Adrenal gland (tissue), 5 donors: ENCODE measurements at regions not wholly inside any gene's neighbourhood (a gene's known extent, or its start where the extent isn't known, plus 50 kb on each side); places are given as distances from the start of the nearest gene placed in this dataset.

Experiments
- POLR2A ChIP-seq, 2 donors: fragments of 450-650 bp; IDR thresholded peaks; one replicate each; pipeline ENCODE4 v1.6.1; 2017; ENCODE audit warnings: antibody characterized with exemption in 2 of 2, mild to moderate bottlenecking in 2 of 2, moderate library complexity in 1 of 2
- TF ChIP-seq, protein P1 (sequence below), 6 experiments: fragments of 450-650 bp in 4 of 6; fragments of 200-600 bp in 2 of 6; sonication (generic) in 1 of 6; IDR thresholded peaks; 1 replicate in 5 of 6; 2 replicates in 1 of 6; pipeline versions ENCODE4 v1.5.1 to v1.8.0; 2016 to 2021; ENCODE audit warnings: antibody characterized with exemption in 6 of 6, mild to moderate bottlenecking in 2 of 6, moderate library complexity in 1 of 6
- donor health status: DM: no; HTN: no; CAD: no.

GRCh38 chr10:109427411-109427810, 495.9 kb downstream of the XPNPEP1 start:
- TF ChIP-seq, protein P1, sequence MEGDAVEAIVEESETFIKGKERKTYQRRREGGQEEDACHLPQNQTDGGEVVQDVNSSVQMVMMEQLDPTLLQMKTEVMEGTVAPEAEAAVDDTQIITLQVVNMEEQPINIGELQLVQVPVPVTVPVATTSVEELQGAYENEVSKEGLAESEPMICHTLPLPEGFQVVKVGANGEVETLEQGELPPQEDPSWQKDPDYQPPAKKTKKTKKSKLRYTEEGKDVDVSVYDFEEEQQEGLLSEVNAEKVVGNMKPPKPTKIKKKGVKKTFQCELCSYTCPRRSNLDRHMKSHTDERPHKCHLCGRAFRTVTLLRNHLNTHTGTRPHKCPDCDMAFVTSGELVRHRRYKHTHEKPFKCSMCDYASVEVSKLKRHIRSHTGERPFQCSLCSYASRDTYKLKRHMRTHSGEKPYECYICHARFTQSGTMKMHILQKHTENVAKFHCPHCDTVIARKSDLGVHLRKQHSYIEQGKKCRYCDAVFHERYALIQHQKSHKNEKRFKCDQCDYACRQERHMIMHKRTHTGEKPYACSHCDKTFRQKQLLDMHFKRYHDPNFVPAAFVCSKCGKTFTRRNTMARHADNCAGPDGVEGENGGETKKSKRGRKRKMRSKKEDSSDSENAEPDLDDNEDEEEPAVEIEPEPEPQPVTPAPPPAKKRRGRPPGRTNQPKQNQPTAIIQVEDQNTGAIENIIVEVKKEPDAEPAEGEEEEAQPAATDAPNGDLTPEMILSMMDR (IDR thresholded peaks at IDR 0.05) = no peak
- no peak for TF ChIP-seq POLR2A (IDR thresholded peaks at IDR 0.05)
